ENCODE measurements at regions not wholly inside any gene's neighbourhood (a gene's known extent, or its start where the extent isn't known, plus 50 kb on each side); places are given as distances from the start of the nearest gene placed in this dataset.
"Not testable (repeated sequence)": the region's sequence is repeated elsewhere in the genome, so short reads cannot be mapped to it uniquely, and the experiment has no call there.

DNA sequence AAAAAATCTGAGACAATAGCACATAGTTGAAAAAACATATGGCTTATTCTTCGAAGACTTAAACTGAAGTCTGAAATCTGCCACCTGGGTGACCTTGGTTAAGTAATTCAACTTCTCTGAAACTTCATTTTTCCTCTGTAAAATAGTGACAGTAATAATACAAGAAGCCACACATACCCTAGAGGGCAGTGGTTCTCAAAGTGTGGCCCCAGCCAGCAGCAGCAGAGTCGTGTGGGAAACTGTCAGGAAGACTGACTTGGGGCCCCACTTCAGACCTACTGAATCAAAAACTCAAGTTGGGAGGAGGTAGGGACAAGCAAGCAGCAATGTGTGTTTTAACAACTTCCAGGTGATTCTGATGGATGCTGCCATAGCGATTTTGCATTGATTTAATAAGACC lies 249.9 kb downstream of the HNRNPD start:
- no peak overlapping the region for H3K4me3 ChIP-seq (ENCODE audit: low read depth, low read length)
- DNase-seq (ENCODE audit: low read depth) = no peak

DNA sequence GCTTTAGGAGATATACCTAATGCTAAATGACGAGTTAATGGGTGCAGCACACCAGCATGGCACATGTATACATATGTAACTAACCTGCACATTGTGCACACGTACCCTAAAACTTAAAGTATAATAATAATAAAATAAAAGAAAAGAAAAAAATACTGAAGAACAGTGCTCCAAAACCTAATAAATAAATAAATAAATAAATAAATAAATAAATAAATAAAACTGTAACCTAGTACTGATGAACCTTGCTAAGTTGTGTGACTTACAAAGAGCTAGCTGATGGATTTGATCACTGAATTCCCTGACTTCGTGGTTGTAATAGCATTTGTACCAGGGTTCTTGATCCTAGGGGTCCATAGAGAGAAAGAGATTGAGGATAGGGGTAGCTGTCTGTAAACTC lies 258.6 kb downstream of the HNRNPD start:
- DNase-seq (ENCODE audit: low read depth); H3K4me3 ChIP-seq (ENCODE audit: low read depth, low read length): not testable (repeated sequence)

GRCh38 chr4:82108506-82108905 lies 265.3 kb downstream of the HNRNPD start:
- DNase-seq (ENCODE audit: low read depth) = no peak
- H3K4me3 ChIP-seq (ENCODE audit: low read depth, low read length) = no peak overlapping the region

GRCh38 chr4:82104578-82104977 lies 269.2 kb downstream of the HNRNPD start:
- DNase-seq (ENCODE audit: low read depth) = no peak
- H3K4me3 ChIP-seq (ENCODE audit: low read depth, low read length) = no peak overlapping the region

DNA sequence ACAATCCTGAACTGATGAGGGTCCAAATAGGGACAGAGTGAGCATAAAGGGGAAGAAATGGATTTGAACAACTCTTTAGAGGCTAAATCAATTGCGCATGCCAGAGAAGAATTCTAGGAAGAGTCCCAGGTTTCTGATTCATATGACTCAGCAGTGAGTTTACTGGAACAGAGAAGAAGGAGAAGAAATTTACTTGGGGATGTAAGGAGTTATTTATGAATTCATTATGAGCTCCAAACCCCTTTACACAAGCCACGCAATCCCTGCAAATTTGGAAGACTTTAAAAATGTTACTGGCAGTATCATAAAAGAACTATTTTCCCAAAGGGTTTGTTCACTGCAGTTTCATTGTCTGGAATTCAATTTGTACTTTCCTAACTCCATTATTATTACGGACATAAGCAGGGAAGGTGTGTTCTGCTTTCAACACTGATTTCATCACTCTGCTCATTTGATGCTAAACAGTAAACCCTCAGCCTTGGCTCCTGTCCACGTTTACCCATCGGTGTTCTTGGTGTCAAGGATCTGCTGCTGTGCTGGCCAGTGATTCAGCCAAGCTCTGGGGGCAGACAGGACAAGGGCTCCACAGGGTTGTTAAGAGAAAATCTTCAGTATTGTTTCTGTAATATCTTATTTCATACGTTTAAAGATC lies 273.7 kb downstream of the HNRNPD start:
- H3K4me3 ChIP-seq (ENCODE audit: low read depth, low read length) = no peak overlapping the region
- DNase-seq (ENCODE audit: low read depth) = peak; percentile 0

GRCh38 chr4:82097504-82097903 lies 276.3 kb downstream of the HNRNPD start:
- peak; percentile 4 for DNase-seq (ENCODE audit: low read depth)
- no peak overlapping the region for H3K4me3 ChIP-seq (ENCODE audit: low read depth, low read length)

DNA sequence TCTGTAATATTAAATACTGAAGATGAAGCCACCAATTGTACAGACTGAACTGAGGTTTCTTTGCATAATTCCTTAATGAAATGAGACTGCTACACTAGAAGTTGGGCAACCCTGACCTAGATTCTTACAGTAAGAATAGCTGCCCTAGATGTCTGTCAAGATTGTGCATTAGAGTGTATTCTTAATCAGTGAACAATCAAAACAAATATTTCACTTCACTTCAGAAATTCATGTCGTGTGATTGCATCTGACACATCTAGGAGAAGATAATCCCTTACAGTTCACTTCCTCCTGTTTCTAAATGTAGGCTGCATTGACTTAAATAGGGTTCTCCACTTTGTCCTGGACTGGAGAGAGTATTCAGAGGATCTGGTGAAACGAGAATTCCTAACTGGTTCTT lies 283.1 kb downstream of the HNRNPD start:
- no peak overlapping the region for H3K4me3 ChIP-seq (ENCODE audit: low read depth, low read length)
- DNase-seq (ENCODE audit: low read depth) = no peak

DNA sequence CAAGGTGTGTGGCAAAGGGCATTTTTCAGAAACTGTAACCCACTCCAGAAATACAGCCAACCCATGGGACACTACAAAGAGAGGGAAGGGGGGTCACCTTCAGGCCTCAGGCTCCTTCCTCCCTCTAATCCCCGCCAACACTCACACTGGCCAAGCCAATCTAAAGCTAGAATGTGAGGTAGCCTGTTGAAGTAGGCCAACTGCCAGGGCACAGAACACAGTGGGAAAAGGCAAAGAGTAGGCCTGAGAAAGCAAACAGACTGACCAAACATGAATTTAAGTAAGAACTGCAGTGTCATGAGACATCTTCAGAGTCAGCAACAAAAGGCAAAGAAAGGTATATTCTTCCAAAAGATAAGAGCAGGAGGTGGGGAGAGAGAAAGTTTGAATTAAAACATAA lies 289.0 kb downstream of the HNRNPD start:
- DNase-seq (ENCODE audit: low read depth) = no peak
- H3K4me3 ChIP-seq (ENCODE audit: low read depth, low read length) = no peak overlapping the region

DNA sequence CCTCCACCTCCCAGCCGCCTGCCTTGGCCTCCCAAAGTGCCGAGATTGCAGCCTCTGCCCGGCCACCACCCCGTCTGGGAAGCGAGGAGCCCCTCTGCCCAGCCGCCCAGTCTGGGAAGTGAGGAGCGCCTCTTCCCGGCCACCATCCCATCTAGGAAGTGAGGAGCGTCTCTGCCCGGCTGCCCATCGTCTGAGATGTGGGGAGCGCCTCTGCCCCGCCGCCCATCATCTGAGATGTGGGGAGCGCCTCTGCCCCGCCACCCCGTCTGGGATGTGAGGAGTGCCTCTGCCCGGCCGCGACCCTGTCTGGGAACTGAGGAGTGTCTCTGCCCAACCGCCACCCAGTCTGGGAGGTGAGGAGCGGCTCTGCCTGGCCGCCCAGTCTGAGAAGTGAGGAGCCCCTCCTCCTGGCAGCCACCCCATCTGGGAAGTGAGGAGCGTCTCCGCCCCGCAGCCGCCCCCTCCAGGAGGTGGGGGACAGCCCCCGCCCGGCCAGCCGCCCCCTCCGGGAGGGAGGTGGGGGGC lies 296.3 kb downstream of the HNRNPD start:
- DNase-seq (ENCODE audit: low read depth); H3K4me3 ChIP-seq (ENCODE audit: low read depth, low read length): not testable (repeated sequence)

DNA sequence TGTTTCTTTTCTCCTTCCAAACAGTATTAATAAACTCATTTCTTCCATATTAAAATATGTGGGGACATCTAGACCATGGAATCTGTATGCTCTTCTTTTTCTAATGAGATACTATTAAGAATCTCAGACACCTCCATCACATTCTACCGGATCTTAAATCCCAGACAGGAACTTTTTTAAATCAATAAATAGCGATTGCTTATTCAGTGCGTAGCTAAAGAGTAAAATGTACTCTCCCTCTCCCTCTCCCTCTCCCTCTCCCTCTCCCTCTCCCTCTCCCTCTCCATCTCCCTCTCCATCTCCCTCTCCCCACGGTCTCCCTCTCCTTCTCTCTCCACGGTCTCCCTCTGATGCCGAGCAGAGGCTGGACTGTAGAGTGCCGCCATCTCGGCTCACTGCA lies 297.0 kb downstream of the HNRNPD start:
- DNase-seq (ENCODE audit: low read depth) = no peak

GRCh38 chr4:82076359-82076758 lies 297.4 kb downstream of the HNRNPD start:
- H3K4me3 ChIP-seq (ENCODE audit: low read depth, low read length) = no peak overlapping the region
- no peak for DNase-seq (ENCODE audit: low read depth)

More for the DNA sequence above, 297.0 kb downstream of the HNRNPD start:
- H3K4me3 ChIP-seq (ENCODE audit: low read depth, low read length) = no peak overlapping the region

DNA sequence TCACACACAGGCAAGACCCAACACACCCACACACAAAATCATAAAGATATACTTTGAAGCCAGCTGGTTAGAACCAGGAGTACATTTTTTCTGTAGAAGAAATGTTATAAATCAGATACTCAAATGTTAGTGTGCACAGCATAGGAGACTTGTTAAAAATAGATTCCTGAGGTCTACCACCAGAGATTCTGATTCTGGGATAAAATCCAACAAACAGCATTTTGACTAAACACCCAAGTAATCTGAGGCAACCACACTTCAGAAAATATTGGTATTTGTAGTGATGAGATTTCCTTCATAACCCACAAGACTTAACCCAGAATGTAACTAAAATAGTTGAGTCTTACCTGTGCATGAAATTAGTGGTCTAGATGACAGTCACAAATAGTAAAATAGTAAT lies 301.8 kb downstream of the HNRNPD start:
- no peak overlapping the region for H3K4me3 ChIP-seq (ENCODE audit: low read depth, low read length)

DNA sequence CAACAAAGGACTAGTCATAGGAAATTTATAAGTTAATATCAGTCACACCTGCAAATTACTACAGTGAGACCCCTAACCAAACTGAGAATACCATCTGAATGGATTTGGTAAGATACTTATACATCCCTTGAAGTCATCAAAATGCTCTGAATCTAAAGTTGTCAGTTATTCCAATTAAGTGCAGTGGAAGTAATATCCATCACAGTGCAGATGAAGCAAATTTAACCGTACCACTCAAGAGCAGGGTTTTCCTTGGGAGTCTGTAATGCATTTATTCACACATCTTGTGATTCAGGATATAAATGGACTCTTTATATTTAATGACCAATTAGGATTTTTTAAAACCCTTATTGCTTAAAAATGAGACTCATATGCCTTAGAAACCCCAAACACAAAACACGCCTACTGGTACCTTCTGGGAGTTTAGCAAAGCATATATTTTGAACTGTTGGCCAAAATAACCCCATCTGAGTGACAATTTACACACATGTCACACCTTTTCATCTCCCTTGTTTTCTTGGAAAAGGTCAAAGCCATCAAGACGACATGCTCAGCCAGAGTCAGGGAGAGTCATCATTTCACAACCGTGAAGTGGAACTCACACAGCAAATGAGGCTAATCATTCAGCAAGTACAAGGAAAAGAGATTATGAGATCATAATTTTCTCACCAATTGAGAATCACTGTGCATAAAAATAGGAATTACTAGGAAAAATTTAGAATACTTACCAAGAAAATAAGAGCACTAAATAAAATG lies 303.7 kb downstream of the HNRNPD start:
- H3K4me3 ChIP-seq (ENCODE audit: low read depth, low read length) = no peak overlapping the region
- DNase-seq (ENCODE audit: low read depth) = no peak

More for the DNA sequence above, 301.8 kb downstream of the HNRNPD start:
- DNase-seq (ENCODE audit: low read depth) = no peak

DNA sequence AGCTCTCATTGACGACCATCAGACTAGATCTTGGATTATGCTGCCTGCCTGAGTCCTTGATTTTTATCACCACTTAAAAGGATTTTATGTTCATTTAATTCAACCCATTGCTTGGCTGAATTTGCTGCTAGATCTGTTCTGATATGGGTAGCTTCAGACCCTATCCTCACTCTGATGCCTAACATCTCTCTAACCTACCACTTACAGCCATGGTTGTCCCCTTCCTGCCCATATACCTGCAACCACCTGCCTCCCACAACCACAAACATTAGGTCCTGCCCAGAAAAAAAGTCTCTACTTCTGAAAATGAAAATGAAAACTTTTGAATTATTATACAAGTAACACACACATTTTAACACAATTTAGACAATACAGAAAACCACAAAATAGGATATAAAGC lies 310.8 kb downstream of the HNRNPD start:
- DNase-seq (ENCODE audit: low read depth) = no peak
- H3K4me3 ChIP-seq (ENCODE audit: low read depth, low read length) = no peak overlapping the region

DNA sequence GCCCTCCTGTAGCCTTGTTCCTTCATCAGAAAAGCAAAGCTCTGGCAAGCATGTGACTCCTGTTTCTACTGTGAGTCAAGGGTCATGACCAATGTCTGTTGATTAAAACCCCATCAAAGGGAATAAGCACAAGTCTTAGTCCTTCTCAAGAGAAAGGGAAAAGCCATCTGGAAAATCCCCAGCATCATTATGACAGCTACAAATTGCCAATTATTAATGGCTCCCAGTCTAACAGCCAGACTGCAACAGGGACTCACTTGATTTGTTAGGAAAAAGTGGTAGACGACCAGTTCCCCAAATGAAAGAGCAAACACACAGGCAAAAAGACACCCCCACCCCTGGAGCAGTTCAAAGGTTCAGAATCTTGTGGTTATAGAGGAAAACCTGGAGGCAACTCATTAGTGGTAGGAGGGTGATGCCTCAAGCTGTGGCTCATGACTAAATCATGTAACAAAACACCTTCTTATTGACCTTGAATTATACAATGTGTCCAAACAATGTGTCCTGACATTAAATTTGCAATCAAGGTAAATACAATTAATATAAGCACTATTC lies 315.7 kb downstream of the HNRNPD start:
- H3K4me3 ChIP-seq (ENCODE audit: low read depth, low read length) = no peak overlapping the region
- DNase-seq (ENCODE audit: low read depth) = no peak

- H3K4me3 ChIP-seq (ENCODE audit: low read depth, low read length) = no peak overlapping the region
- no peak for DNase-seq (ENCODE audit: low read depth)
Observed at GRCh38 chr4:82055156-82055555, 318.6 kb downstream of the HNRNPD start.

- H3K4me3 ChIP-seq (ENCODE audit: low read depth, low read length) = no peak overlapping the region
- DNase-seq (ENCODE audit: low read depth) = no peak
Observed at GRCh38 chr4:82053396-82053795, 320.4 kb downstream of the HNRNPD start.

GRCh38 chr4:82050796-82051195 lies 323.0 kb downstream of the HNRNPD start:
- no peak for DNase-seq (ENCODE audit: low read depth)
- H3K4me3 ChIP-seq (ENCODE audit: low read depth, low read length) = no peak overlapping the region

DNA sequence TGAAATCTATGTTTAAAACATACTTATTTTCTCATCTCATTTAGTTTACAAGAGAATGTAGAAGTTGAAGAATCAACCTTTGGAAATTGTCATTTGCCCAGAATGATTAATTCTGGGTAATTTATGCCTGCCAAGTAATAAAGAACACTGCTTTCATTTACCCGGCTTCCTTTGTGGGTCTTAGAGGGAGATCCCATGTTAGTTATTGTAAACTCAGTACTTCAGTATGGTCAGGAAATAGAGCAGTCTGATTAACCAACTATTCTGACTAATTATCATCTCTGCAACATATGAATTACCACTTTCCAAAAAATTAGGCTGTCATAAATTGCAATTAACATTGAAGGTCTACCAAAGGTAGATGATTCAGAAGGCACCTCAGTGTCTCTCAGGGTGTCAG lies 324.5 kb downstream of the HNRNPD start:
- no peak for DNase-seq (ENCODE audit: low read depth)
- H3K4me3 ChIP-seq (ENCODE audit: low read depth, low read length) = no peak overlapping the region

DNA sequence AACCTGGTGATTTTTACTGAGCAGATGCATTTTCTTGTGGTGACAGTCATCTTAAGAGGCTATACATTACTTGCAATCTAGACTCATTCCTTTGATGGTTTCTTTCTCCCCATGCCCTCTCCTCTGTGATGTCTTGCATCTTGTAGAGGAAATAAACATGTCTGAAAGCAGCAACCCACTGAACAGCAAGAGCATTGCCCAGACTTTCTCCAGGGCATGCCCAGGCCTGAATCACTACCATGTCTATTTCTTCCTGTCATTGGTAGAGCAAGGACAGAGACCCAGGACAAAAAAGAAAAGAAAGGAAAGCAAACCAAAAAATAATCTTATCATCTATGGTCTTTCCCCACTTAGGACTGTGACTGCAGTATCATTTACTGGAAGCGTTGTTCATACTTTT lies 326.1 kb downstream of the HNRNPD start:
- H3K4me3 ChIP-seq (ENCODE audit: low read depth, low read length) = no peak overlapping the region
- no peak for DNase-seq (ENCODE audit: low read depth)

GRCh38 chr4:82046796-82047195 lies 327.0 kb downstream of the HNRNPD start:
- no peak for DNase-seq (ENCODE audit: low read depth)
- H3K4me3 ChIP-seq (ENCODE audit: low read depth, low read length) = no peak overlapping the region

Measured in skeletal muscle cell (primary cell).